Fibroblast of mammary gland (primary cell): ENCODE measurements at regions not wholly inside any gene's neighbourhood (a gene's known extent, or its start where the extent isn't known, plus 50 kb on each side); places are given as distances from the start of the nearest gene placed in this dataset.

Experiments
- DNase-seq: peaks from one replicate; pipeline ENCODE4 v3.0.0-alpha.2; 2010; ENCODE audit warnings: low read depth
- H3K4me3 ChIP-seq: 2 replicates; pipeline ENCODE4 v1.5.1; 2011; ENCODE audit warnings: low read depth, mild to moderate bottlenecking, low read length, moderate library complexity; ENCODE audit not compliant: control insufficient read depth
- TF ChIP-seq, protein P1 (sequence below): conservative IDR thresholded peaks from 2 replicates; pipeline ENCODE4 v1.5.1; 2011; ENCODE audit warnings: low read depth, low read length, inconsistent platforms; ENCODE audit not compliant: control insufficient read depth, insufficient read depth

- TF ChIP-seq, protein P1, sequence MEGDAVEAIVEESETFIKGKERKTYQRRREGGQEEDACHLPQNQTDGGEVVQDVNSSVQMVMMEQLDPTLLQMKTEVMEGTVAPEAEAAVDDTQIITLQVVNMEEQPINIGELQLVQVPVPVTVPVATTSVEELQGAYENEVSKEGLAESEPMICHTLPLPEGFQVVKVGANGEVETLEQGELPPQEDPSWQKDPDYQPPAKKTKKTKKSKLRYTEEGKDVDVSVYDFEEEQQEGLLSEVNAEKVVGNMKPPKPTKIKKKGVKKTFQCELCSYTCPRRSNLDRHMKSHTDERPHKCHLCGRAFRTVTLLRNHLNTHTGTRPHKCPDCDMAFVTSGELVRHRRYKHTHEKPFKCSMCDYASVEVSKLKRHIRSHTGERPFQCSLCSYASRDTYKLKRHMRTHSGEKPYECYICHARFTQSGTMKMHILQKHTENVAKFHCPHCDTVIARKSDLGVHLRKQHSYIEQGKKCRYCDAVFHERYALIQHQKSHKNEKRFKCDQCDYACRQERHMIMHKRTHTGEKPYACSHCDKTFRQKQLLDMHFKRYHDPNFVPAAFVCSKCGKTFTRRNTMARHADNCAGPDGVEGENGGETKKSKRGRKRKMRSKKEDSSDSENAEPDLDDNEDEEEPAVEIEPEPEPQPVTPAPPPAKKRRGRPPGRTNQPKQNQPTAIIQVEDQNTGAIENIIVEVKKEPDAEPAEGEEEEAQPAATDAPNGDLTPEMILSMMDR = no peak
- H3K4me3 ChIP-seq = no peak overlapping the region
- DNase-seq = no peak
Measured at GRCh38 chr12:91397866-91398532, 215.4 kb upstream of the DCN start.

DNA sequence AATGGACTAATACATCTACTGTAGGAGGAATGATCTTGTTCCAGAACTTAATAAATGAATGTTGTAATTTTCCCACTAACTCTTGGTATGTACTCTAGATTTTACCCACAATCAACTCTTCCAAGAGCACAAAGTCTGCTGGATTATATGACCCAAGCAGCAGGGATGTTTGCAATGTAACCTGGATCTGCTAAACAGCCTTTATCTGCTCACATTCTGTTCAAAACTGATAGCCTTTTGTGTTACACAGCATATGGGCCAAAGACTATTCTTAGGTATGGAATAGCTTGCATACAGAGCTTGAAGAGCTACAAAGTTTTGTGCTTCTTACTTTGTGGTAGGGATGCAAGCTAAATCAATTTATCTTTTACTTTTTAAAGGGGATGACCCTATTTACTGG, 213.7 kb upstream of the DCN start:
- DNase-seq = no peak
- H3K4me3 ChIP-seq = no peak overlapping the region
- TF ChIP-seq, protein P1 = no peak

DNA sequence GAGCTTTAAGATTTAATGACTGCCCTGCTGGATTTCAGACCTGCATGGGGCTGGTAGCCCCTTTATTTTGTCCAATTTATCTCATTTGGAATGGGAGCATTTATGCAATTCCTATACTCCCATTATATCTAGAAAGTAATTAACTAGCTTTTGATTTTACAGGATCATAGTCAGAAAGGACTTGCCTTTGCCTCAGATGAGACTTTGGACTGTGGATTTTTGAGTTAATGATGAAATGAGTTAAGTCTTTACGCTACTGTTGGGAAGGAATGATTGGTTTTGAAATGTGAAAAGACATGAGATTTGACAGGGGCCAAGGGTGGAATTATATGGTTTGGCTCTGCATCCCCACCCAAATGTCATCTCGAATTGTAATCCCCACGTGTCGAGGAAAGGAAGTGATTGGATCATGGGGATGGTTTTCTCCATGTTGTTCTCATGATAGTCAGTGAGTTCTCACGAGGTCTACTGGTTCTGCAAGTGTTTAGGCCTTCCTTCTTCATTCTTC, 213.1 kb upstream of the DCN start:
- no peak overlapping the region for H3K4me3 ChIP-seq
- DNase-seq = no peak
- TF ChIP-seq, protein P1 = no peak

DNA sequence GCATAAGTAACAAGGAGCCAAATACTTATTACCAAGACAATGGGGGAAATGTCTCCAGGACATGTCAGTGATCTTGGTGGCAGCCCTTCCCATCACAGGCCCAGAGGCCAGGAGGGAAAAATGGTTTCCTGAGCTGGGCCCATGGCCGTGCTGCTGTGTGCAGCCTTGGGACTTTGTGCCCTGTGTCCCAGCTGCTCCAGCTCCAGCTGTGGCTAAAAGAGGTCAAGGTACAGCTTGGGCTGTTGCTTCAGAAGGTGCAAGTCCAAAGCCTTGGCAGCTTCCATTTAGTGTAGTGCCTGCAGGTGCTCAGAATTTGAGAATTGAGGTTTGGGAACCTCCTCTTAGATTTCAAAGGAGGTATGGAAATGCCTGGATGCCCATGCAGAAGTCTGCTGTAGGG, 212.3 kb upstream of the DCN start:
- no peak for DNase-seq
- TF ChIP-seq, protein P1 = no peak
- no peak overlapping the region for H3K4me3 ChIP-seq

DNA sequence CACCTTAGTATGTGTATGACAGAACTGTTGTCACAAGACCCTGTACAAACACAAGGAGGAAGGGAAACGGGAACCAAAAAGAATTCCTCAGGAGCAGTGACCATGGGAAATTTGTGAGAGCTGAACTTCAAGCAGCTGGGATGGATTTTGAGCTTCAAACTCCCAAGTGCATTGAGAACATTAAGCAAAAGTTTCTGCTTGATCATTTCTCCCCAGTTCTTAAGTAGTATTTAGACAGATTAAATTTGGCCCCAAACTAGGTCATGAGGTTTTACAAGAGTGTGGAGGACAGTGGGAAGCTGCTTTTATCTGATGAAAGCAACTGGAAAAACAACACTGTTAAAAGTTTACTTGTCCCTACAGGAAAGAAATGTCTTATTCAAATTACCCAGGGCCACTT, 206.0 kb upstream of the DCN start:
- TF ChIP-seq, protein P1 = no peak
- no peak for DNase-seq
- no peak overlapping the region for H3K4me3 ChIP-seq

- TF ChIP-seq, protein P1 = no peak
- no peak overlapping the region for H3K4me3 ChIP-seq
- no peak for DNase-seq
Measured at GRCh38 chr12:91387461-91388134, 205.0 kb upstream of the DCN start.
